ENCODE measurements at regions not wholly inside any gene's neighbourhood (a gene's known extent, or its start where the extent isn't known, plus 50 kb on each side); places are given as distances from the start of the nearest gene placed in this dataset.

DNA sequence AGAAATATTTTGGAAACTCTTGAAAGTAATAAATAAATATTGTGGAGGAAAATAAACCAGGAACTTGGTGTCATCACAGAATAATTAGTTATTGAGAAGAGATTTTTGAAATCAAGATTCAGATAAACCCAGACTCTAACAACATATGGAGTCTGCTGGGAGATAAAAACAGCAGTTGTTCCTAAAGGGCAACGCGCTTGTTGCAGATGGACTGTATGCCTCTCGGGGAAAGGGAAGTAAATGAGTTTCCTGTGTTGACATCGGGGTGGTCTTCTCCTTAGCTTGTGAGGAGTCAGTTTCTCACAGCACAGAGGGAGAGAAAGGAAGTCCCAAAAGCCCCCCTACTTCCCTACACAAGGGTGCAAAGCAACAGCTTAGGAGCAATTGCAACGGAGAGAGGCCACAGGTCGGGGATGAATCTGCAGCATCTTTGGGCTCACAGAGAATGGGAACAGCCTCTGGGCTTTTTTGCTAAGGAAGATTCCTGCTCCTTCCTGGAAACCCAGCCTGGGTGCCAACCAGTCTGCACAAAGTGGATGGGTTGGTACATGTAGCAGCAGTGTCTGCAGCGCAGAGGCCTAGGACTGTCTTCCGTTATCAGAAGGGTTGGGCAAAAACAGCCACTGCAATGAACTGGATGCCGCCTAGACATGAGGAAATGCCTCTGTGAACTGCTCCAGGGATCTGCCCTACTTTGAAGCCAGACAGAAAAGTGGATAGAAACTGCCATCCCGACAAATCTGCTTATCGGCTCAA, 603.0 kb upstream of the NRSN1 start:
- H3K4me3 ChIP-seq (ENCODE audit: low read depth, low read length): no peak overlapping the region

DNA sequence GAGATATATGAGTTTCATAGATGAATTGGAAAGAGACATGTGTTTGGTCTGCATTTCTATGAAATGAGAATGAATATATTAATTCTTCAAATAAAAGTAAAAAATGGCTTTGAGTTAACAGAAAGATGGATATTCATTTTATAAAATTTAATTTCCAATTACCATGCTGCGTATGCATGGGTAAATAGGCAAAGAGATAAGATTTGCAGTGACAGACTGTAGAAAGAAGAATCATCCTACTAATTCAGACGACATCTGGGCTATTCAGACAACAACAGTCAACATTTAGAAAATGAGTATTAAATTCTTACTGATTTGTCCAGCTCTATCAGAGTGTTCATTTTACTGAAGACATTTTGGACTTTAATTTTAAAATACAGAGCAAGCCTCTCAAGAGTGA, 602.2 kb upstream of the NRSN1 start:
- ChIA-PET CTCF (no interaction called here), POLR2A (no interaction called here)
- DNase-seq (ENCODE audit: low read depth, low spot score): no peak
- H3K4me3 ChIP-seq (ENCODE audit: low read depth, low read length): no peak overlapping the region
- TF ChIP-seq, protein P1, sequence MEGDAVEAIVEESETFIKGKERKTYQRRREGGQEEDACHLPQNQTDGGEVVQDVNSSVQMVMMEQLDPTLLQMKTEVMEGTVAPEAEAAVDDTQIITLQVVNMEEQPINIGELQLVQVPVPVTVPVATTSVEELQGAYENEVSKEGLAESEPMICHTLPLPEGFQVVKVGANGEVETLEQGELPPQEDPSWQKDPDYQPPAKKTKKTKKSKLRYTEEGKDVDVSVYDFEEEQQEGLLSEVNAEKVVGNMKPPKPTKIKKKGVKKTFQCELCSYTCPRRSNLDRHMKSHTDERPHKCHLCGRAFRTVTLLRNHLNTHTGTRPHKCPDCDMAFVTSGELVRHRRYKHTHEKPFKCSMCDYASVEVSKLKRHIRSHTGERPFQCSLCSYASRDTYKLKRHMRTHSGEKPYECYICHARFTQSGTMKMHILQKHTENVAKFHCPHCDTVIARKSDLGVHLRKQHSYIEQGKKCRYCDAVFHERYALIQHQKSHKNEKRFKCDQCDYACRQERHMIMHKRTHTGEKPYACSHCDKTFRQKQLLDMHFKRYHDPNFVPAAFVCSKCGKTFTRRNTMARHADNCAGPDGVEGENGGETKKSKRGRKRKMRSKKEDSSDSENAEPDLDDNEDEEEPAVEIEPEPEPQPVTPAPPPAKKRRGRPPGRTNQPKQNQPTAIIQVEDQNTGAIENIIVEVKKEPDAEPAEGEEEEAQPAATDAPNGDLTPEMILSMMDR (IDR thresholded peaks at IDR 0.05; ENCODE audit: insufficient read depth, low read length, missing control alignments): no peak

More for the DNA sequence above, 603.0 kb upstream of the NRSN1 start:
- ChIA-PET CTCF (no interaction called here), POLR2A (no interaction called here)
- no peak for DNase-seq (ENCODE audit: low read depth, low spot score)
- TF ChIP-seq, protein P1 (IDR thresholded peaks at IDR 0.05; ENCODE audit: insufficient read depth, low read length, missing control alignments): no peak

DNA sequence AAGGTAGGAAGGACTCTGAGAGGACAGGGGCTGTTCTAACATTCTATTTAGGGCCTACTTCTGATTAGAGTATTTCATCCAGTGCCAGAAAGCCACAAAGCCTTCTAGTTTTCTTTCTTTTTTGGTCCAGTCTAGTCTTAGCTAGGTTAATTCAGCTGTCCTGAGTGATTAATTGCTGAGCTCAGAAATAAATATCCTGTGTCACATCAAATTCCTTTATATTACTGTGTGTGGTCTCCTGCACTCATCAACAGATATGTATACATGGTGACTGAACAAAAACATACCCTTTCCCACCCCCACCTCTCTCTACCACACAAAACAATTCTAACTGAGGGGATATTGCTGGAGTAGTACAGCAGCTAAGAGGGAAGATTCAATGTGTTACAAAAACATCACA, 601.5 kb upstream of the NRSN1 start:
- POLR2A ChIA-PET: no interaction called here
- CTCF ChIA-PET: no interaction called here
- H3K4me3 ChIP-seq (ENCODE audit: low read depth, low read length): no peak overlapping the region
- no peak for DNase-seq (ENCODE audit: low read depth, low spot score)
- TF ChIP-seq, protein P1 (IDR thresholded peaks at IDR 0.05; ENCODE audit: insufficient read depth, low read length, missing control alignments): no peak

DNA sequence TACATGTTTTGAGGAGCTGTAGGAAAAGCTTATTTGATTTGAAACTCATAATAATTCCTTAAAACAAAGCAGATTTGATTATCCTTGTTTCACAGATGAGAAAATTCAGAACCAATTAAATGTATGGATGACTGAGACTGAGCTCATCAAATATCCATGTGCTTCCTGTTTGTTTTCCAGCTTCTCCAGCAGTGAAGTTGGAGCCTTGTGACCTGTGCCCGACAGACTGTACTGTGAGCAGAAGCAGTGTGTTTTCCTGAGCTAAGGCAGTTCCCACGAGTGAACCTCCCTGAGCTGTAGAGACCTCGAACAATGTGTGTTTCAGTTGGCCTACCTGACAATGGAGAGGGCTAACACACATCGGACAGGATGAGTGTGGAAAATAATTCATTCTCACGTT, 599.5 kb upstream of the NRSN1 start:
- TF ChIP-seq, protein P1 (IDR thresholded peaks at IDR 0.05; ENCODE audit: insufficient read depth, low read length, missing control alignments): no peak
- ChIA-PET CTCF (no interaction called here), POLR2A (no interaction called here)
- no peak overlapping the region for H3K4me3 ChIP-seq (ENCODE audit: low read depth, low read length)
- DNase-seq (ENCODE audit: low read depth, low spot score): no peak

DNA sequence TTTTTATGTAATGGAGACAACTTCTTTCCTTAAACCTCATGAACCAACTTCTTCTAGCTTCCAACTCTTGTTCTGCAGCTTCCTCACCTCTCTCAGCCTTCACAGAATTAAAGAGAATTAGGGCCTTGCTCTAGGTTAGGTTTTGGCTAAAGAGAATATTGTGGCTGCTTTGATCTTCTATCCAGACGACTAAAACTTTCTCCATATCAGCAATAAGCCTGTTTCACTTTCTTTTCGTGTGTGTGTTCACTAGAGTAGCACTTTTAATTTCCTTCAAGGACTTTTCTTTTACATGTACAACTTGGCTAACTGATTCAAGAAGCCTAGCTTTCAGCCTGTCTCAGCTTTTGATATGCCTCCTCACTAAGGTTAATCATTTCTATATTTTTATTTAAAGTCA, 596.1 kb upstream of the NRSN1 start:
- H3K4me3 ChIP-seq (ENCODE audit: low read depth, low read length): no peak overlapping the region
- no peak for DNase-seq (ENCODE audit: low read depth, low spot score)
- TF ChIP-seq, protein P1 (IDR thresholded peaks at IDR 0.05; ENCODE audit: insufficient read depth, low read length, missing control alignments): no peak
- ChIA-PET POLR2A (no interaction called here), CTCF (no interaction called here)

DNA sequence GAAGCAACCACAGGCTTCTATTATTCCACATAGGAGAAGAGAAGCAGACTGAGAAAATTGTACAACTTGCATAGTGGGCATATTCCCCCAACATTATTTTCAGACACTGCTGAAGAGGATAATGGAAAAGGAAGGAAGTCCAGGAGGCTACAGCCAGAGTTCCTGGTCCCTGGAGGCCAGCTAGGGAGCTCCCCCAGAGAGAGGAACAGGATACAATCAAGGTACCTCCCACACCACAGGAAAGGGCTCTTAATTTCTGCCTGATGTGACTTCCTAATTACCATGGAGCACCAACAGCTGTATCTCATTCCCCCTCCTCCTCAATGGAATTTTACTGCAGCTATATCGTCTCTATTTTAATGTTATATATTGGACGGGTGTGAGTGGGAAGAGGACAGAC, 594.3 kb upstream of the NRSN1 start:
- TF ChIP-seq, protein P1 (IDR thresholded peaks at IDR 0.05; ENCODE audit: insufficient read depth, low read length, missing control alignments): no peak
- POLR2A ChIA-PET: no interaction called here
- H3K4me3 ChIP-seq (ENCODE audit: low read depth, low read length): no peak overlapping the region
- CTCF ChIA-PET: no interaction called here
- DNase-seq (ENCODE audit: low read depth, low spot score): no peak
